ENCODE measurements at regions not wholly inside any gene's neighbourhood (a gene's known extent, or its start where the extent isn't known, plus 50 kb on each side); places are given as distances from the start of the nearest gene placed in this dataset.
A peak's percentile ranks its signal among the peaks of the same experiment; 100 is the strongest.

DNA sequence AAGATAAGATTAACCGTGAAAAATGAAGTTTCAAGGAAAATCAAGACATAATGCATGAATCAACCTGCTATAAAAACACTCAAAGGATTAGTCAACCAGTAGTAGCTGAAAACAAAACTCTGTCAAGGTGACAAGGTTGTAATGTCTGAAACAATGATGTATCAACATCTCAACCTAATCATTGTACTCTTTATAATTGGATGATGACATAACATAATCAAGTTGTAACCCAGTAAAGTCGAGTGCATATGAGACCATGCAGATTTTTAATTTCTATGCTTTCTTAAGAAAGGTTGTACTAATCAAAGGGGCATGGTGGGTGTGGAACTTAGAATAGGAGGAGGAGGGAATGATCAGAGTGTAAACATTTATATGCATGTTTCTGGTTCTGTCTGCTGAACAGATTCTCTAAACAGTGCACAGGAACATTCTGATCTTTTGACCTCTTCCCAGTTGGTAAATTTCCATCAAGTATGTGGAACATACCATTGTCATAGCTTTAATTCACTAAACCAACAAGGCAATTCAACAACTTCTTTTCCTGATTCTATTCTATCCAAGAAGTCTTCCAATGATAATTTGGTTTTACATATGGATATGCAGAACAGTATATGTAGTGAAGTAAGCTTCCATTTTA lies 253.7 kb downstream of the TTC6 start:
- no peak for DNase-seq (ENCODE audit: low spot score)
- Mint-ChIP-seq H3K4me1 (peaks cover 8% of the 10 kb centered on the region), H3K27me3 (ENCODE audit: low read depth) (no peaks in the 10 kb centered on the region; the same call in 1 of the 2 replicates), H3K36me3 (no peaks in the 10 kb centered on the region), H3K9me3 (no peaks in the 10 kb centered on the region), H3K27ac (no peak overlapping the region), H3K4me3 (no peak overlapping the region)
- POLR2A ChIA-PET: no interaction called here
- CTCF ChIA-PET: no interaction called here
- TF ChIP-seq RORB (CRISPR knock-in tag; IDR thresholded peaks at IDR 0.05): no peak
- no peak for TF ChIP-seq ZNF232 (CRISPR knock-in tag; IDR thresholded peaks at IDR 0.05)
- TF ChIP-seq, protein P1, sequence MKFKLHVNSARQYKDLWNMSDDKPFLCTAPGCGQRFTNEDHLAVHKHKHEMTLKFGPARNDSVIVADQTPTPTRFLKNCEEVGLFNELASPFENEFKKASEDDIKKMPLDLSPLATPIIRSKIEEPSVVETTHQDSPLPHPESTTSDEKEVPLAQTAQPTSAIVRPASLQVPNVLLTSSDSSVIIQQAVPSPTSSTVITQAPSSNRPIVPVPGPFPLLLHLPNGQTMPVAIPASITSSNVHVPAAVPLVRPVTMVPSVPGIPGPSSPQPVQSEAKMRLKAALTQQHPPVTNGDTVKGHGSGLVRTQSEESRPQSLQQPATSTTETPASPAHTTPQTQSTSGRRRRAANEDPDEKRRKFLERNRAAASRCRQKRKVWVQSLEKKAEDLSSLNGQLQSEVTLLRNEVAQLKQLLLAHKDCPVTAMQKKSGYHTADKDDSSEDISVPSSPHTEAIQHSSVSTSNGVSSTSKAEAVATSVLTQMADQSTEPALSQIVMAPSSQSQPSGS (CRISPR knock-in tag; IDR thresholded peaks at IDR 0.05; ENCODE audit: borderline replicate concordance, low read depth): no peak
- TF ChIP-seq ESRRA (CRISPR knock-in tag; IDR thresholded peaks at IDR 0.05; ENCODE audit: borderline replicate concordance): no peak
- TF ChIP-seq GABPB1 (CRISPR knock-in tag; IDR thresholded peaks at IDR 0.05): peak; percentile 28; the same call in 1 of the 2 replicates
- ATAC-seq: no peak

DNA sequence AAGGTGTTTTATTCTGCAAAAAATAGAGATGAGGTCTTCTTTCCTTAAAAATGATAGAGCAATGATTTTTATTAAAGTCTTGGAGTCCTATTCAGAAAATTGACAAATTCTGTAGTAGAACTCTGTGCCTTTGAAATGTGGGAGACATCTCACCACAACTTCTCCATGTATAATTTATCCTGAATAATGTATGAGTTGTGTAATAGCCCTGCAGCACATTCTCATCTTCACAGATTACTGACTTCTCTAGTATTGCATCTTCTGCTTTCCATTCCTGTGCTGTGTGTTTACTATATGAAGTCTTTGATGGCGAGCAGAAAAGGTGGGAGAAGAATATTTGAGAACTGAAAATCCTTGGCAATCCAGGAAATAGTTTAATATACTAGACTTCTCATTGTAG lies 255.6 kb downstream of the TTC6 start:
- Mint-ChIP-seq H3K9me3 (no peaks in the 10 kb centered on the region), H3K27me3 (ENCODE audit: low read depth) (0 out of 2 replicates have a peak, but pooled peaks cover 3% of the 10 kb centered on the region), H3K4me3 (no peak overlapping the region), H3K4me1 (peaks cover 8% of the 10 kb centered on the region), H3K27ac (no peak overlapping the region), H3K36me3 (no peaks in the 10 kb centered on the region)
- DNase-seq (ENCODE audit: low spot score): no peak
- CTCF ChIA-PET: no interaction called here
- POLR2A ChIA-PET: no interaction called here
- ATAC-seq: no peak
- TF ChIP-seq TP53 (CRISPR knock-in tag; IDR thresholded peaks at IDR 0.05) (no peak), ZNF263 (CRISPR knock-in tag; IDR thresholded peaks at IDR 0.05; ENCODE audit: low read depth) (no peak), EMX1 (CRISPR knock-in tag; IDR thresholded peaks at IDR 0.05) (no peak), GRHL2 (CRISPR knock-in tag; IDR thresholded peaks at IDR 0.05; ENCODE audit: insufficient replicate concordance, severe bottlenecking) (no peak), ZNF317 (CRISPR knock-in tag; IDR thresholded peaks at IDR 0.05; ENCODE audit: borderline replicate concordance, low read depth) (no peak), FOXJ3 (CRISPR knock-in tag; IDR thresholded peaks at IDR 0.05; ENCODE audit: borderline replicate concordance) (no peak), CREM (CRISPR knock-in tag; IDR thresholded peaks at IDR 0.05) (no peak)
- TF ChIP-seq, protein P2, sequence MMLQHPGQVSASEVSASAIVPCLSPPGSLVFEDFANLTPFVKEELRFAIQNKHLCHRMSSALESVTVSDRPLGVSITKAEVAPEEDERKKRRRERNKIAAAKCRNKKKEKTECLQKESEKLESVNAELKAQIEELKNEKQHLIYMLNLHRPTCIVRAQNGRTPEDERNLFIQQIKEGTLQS (CRISPR knock-in tag; conservative IDR thresholded peaks at IDR 0.05): no peak
- TF ChIP-seq, protein P3, sequence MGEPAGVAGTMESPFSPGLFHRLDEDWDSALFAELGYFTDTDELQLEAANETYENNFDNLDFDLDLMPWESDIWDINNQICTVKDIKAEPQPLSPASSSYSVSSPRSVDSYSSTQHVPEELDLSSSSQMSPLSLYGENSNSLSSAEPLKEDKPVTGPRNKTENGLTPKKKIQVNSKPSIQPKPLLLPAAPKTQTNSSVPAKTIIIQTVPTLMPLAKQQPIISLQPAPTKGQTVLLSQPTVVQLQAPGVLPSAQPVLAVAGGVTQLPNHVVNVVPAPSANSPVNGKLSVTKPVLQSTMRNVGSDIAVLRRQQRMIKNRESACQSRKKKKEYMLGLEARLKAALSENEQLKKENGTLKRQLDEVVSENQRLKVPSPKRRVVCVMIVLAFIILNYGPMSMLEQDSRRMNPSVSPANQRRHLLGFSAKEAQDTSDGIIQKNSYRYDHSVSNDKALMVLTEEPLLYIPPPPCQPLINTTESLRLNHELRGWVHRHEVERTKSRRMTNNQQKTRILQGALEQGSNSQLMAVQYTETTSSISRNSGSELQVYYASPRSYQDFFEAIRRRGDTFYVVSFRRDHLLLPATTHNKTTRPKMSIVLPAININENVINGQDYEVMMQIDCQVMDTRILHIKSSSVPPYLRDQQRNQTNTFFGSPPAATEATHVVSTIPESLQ (CRISPR knock-in tag; IDR thresholded peaks at IDR 0.05): no peak
- TF ChIP-seq, protein P4, sequence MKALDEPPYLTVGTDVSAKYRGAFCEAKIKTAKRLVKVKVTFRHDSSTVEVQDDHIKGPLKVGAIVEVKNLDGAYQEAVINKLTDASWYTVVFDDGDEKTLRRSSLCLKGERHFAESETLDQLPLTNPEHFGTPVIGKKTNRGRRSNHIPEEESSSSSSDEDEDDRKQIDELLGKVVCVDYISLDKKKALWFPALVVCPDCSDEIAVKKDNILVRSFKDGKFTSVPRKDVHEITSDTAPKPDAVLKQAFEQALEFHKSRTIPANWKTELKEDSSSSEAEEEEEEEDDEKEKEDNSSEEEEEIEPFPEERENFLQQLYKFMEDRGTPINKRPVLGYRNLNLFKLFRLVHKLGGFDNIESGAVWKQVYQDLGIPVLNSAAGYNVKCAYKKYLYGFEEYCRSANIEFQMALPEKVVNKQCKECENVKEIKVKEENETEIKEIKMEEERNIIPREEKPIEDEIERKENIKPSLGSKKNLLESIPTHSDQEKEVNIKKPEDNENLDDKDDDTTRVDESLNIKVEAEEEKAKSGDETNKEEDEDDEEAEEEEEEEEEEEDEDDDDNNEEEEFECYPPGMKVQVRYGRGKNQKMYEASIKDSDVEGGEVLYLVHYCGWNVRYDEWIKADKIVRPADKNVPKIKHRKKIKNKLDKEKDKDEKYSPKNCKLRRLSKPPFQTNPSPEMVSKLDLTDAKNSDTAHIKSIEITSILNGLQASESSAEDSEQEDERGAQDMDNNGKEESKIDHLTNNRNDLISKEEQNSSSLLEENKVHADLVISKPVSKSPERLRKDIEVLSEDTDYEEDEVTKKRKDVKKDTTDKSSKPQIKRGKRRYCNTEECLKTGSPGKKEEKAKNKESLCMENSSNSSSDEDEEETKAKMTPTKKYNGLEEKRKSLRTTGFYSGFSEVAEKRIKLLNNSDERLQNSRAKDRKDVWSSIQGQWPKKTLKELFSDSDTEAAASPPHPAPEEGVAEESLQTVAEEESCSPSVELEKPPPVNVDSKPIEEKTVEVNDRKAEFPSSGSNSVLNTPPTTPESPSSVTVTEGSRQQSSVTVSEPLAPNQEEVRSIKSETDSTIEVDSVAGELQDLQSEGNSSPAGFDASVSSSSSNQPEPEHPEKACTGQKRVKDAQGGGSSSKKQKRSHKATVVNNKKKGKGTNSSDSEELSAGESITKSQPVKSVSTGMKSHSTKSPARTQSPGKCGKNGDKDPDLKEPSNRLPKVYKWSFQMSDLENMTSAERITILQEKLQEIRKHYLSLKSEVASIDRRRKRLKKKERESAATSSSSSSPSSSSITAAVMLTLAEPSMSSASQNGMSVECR (CRISPR knock-in tag; IDR thresholded peaks at IDR 0.05; ENCODE audit: borderline replicate concordance): no peak
- TF ChIP-seq, protein P5, sequence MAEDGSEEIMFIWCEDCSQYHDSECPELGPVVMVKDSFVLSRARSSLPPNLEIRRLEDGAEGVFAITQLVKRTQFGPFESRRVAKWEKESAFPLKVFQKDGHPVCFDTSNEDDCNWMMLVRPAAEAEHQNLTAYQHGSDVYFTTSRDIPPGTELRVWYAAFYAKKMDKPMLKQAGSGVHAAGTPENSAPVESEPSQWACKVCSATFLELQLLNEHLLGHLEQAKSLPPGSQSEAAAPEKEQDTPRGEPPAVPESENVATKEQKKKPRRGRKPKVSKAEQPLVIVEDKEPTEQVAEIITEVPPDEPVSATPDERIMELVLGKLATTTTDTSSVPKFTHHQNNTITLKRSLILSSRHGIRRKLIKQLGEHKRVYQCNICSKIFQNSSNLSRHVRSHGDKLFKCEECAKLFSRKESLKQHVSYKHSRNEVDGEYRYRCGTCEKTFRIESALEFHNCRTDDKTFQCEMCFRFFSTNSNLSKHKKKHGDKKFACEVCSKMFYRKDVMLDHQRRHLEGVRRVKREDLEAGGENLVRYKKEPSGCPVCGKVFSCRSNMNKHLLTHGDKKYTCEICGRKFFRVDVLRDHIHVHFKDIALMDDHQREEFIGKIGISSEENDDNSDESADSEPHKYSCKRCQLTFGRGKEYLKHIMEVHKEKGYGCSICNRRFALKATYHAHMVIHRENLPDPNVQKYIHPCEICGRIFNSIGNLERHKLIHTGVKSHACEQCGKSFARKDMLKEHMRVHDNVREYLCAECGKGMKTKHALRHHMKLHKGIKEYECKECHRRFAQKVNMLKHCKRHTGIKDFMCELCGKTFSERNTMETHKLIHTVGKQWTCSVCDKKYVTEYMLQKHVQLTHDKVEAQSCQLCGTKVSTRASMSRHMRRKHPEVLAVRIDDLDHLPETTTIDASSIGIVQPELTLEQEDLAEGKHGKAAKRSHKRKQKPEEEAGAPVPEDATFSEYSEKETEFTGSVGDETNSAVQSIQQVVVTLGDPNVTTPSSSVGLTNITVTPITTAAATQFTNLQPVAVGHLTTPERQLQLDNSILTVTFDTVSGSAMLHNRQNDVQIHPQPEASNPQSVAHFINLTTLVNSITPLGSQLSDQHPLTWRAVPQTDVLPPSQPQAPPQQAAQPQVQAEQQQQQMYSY (CRISPR knock-in tag; IDR thresholded peaks at IDR 0.05): no peak

Data from WTC11 (cell line).